GM12878 (cell line): ENCODE measurements at regions not wholly inside any gene's neighbourhood (a gene's known extent, or its start where the extent isn't known, plus 50 kb on each side); places are given as distances from the start of the nearest gene placed in this dataset.

Source experiments
- ATAC-seq: fragments of 200-7000 bp; cut with Tn5 transposase; 3 replicates; pipeline ENCODE4 v1.9.1; 2020; ENCODE audit warnings: mild to moderate bottlenecking, moderate library complexity
- BruUV-seq: library from RNA; stranded (reverse); fragments of 400-500 nt; replicated peaks from 2 replicates; lab custom pipeline; 2021; lab: Mats Ljungman, UMichigan
- CTCF ChIA-PET: fragments of 300-600 bp; sonication (Branson Sonifier 250); formaldehyde crosslinking; extraction: SDS; loops from one replicate; lab custom pipeline; 2021; ENCODE audit warnings: inconsistent platforms; lab: Yijun Ruan, JAX
- POLR2A ChIA-PET: fragments of 350-600 bp; formaldehyde crosslinking; extraction: SDS; loops from one replicate; lab custom pipeline; 2021; ENCODE audit warnings: inconsistent platforms; lab: Charles Lee
- RAD21 ChIA-PET: fragments of 300-600 bp; sonication (Branson Sonifier 250); formaldehyde crosslinking; loops from one replicate; lab custom pipeline; 2023; ENCODE audit warnings: antibody characterized with exemption; ENCODE audit not compliant: unreplicated experiment; lab: Charles Lee
- SMC1A ChIA-PET: fragments of 300-600 bp; sonication (Branson Sonifier 250); formaldehyde crosslinking; loops from one replicate; lab custom pipeline; 2023; ENCODE audit not compliant: unreplicated experiment, uncharacterized antibody; lab: Charles Lee
- DNase-seq: peaks from one replicate; pipeline ENCODE4 v3.0.0-alpha.2; 2011; ENCODE audit warnings: low read depth, low spot score
- FAIRE-seq: peaks from 3 replicates; lab custom pipeline; 2011; peaks lifted over from hg19 to GRCh38; lab: Jason Lieb, UNC
- H2AFZ ChIP-seq: 2 replicates; pipeline ENCODE4 v1.6.0; 2011; ENCODE audit warnings: low read depth, low read length, control low read depth; ENCODE audit not compliant: control insufficient read depth
- H3K27ac ChIP-seq: 2 replicates; pipeline ENCODE4 v1.5.1; 2011; ENCODE audit warnings: control low read depth; ENCODE audit not compliant: control insufficient read depth, insufficient read depth
- H3K27me3 ChIP-seq, 2 experiments: replicated peaks in 1 of 2; 2 replicates each; pipeline versions ENCODE4 v1.6.0 to v1.6.1; 2011; ENCODE audit warnings: low read length in 1 of 2; ENCODE audit not compliant: control insufficient read depth in 2 of 2, insufficient read depth in 2 of 2
- H3K36me3 ChIP-seq, 2 experiments: 2 replicates each; pipeline ENCODE4 v1.5.1; 2011; ENCODE audit warnings: low read length in 1 of 2; ENCODE audit not compliant: control insufficient read depth in 2 of 2, insufficient read depth in 2 of 2
- H3K4me1 ChIP-seq: 2 replicates; pipeline ENCODE4 v1.6.1; 2011; ENCODE audit warnings: mild to moderate bottlenecking, low read length, moderate library complexity, mixed read lengths; ENCODE audit not compliant: control insufficient read depth, insufficient read depth
- H3K4me2 ChIP-seq: 2 replicates; pipeline ENCODE4 v1.6.0; 2011; ENCODE audit warnings: control low read depth; ENCODE audit not compliant: control insufficient read depth, insufficient read depth
- H3K4me3 ChIP-seq: fragments of 200-600 bp; sonication (generic); 2 replicates; pipeline ENCODE4 v1.5.1; 2016
- H3K79me2 ChIP-seq: 2 replicates; pipeline ENCODE4 v1.6.0; 2011; ENCODE audit warnings: low read length; ENCODE audit not compliant: control insufficient read depth, insufficient read depth
- H3K9ac ChIP-seq: 2 replicates; pipeline ENCODE4 v1.8.0; 2011; ENCODE audit warnings: low read length, control low read depth, mixed read lengths; ENCODE audit not compliant: control insufficient read depth, insufficient read depth
- H3K9me3 ChIP-seq: replicated peaks from 3 replicates; pipeline ENCODE4 v1.5.1; 2011; ENCODE audit warnings: mild to moderate bottlenecking, low read length; ENCODE audit not compliant: control insufficient read depth, insufficient read depth
- H4K20me1 ChIP-seq: 2 replicates; pipeline ENCODE4 v1.6.0; 2011; ENCODE audit not compliant: control insufficient read depth, insufficient read depth
- IKZF2 ChIP-seq, 2 experiments: fragments of 450-650 bp; IDR thresholded peaks; 2 replicates each; pipeline ENCODE4 v1.6.1; 2017; ENCODE audit warnings: mild to moderate bottlenecking in 2 of 2, moderate library complexity in 2 of 2
- IRF4 ChIP-seq: IDR thresholded peaks from 2 replicates; pipeline ENCODE4 v1.6.1; 2011; ENCODE audit warnings: low read depth, low read length
- MAX ChIP-seq: IDR thresholded peaks from 2 replicates; pipeline ENCODE4 v1.6.1; 2012; ENCODE audit warnings: low read depth, low read length, improper control_type of control experiment
- MEF2B ChIP-seq: fragments of 450-650 bp; IDR thresholded peaks from 2 replicates; pipeline ENCODE4 v1.6.1; 2018; ENCODE audit warnings: mild to moderate bottlenecking, moderate library complexity; ENCODE audit not compliant: partially characterized antibody, poor library complexity, severe bottlenecking
- RBBP5 ChIP-seq: fragments of 200-600 bp; sonication (generic); conservative IDR thresholded peaks from 2 replicates; pipeline ENCODE4 v1.6.1; 2016
- RELA ChIP-seq: fragments of 450-650 bp; IDR thresholded peaks from 2 replicates; pipeline ENCODE4 v1.8.0; 2014; ENCODE audit warnings: borderline replicate concordance; ENCODE audit not compliant: partially characterized antibody
- SPI1 ChIP-seq: IDR thresholded peaks from 2 replicates; pipeline ENCODE4 v1.6.1; 2011; ENCODE audit warnings: low read depth, mild to moderate bottlenecking, low read length, moderate library complexity, borderline replicate concordance; ENCODE audit not compliant: insufficient read depth
- STAT3 ChIP-seq: IDR thresholded peaks from 2 replicates; pipeline ENCODE4 v1.6.1; 2011; ENCODE audit warnings: low read depth, low read length, improper control_type of control experiment
- YBX1 ChIP-seq: fragments of 450-650 bp; IDR thresholded peaks from 2 replicates; pipeline ENCODE4 v1.6.1; 2016; ENCODE audit warnings: antibody characterized with exemption
- ZBTB40 ChIP-seq: fragments of 450-650 bp; IDR thresholded peaks from 2 replicates; pipeline ENCODE4 v1.6.1; 2016; ENCODE audit warnings: mild to moderate bottlenecking, moderate library complexity, borderline replicate concordance
- ZNF207 ChIP-seq: fragments of 450-650 bp; IDR thresholded peaks from 2 replicates; pipeline ENCODE4 v1.6.1; 2014; ENCODE audit warnings: antibody characterized with exemption, mild to moderate bottlenecking, borderline replicate concordance
- ZNF217 ChIP-seq: fragments of 450-650 bp; IDR thresholded peaks from 2 replicates; pipeline ENCODE4 v1.6.1; 2017; ENCODE audit warnings: antibody characterized with exemption, mild to moderate bottlenecking
- WGBS: methylation state at CpG from one replicate; pipeline ENCODE4 v1.1.6; 2016; ENCODE audit warnings: low lambda C conversion rate; ENCODE audit not compliant: insufficient replicate concordance, insufficient coverage; ENCODE audit errors: missing lambda C conversion rate; 5-methylcytosine and 5-hydroxymethylcytosine counted together
- in situ Hi-C: fragments of 300-500 bp; cut with MboI; formaldehyde crosslinking; loops from 9 replicates; pipeline ENCODE4 v1.14.3; 2018; ENCODE audit warnings: mixed read lengths
- intact Hi-C: fragments of 100-400 bp; cut with micrococcal nuclease; formaldehyde crosslinking; loops from one replicate; pipeline ENCODE4 v1.14.2; 2022; ENCODE audit not compliant: unreplicated experiment
- TF ChIP-seq, protein P1 (sequence below): fragments of 450-650 bp; formaldehyde crosslinking; IDR thresholded peaks from 2 replicates; pipeline ENCODE4 v1.5.0; 2022; ENCODE audit warnings: mild to moderate bottlenecking, missing genetic modification characterization
- TF ChIP-seq, protein P2 (sequence below): fragments of 450-650 bp; IDR thresholded peaks from 2 replicates; pipeline ENCODE4 v1.6.1; 2017; ENCODE audit warnings: low read depth, mild to moderate bottlenecking, moderate library complexity

GRCh38 chr3:72227486-72228070, 442.6 kb upstream of the PROK2 start:
- ChIA-PET SMC1A (interaction anchor here (0.7 to 0.8 kb wide), 2 partner anchors 13 to 341 kb away, joined by 3 read pairs; no protein-coding TSS in a partner anchor), RAD21 (no interaction called here), POLR2A (no interaction called here), CTCF (no interaction called here)
- Histone ChIP-seq H3K79me2 (no peaks in the 10 kb centered on the region), H3K27me3 (no peaks in the 10 kb centered on the region; a peak in 1 of 4 replicates), H3K4me2 (no peak overlapping the region), H2AFZ (no peak overlapping the region), H3K4me1 (no peaks in the 10 kb centered on the region), H3K9me3 (peaks cover 15% of the 10 kb centered on the region), H3K9ac (no peak overlapping the region), H4K20me1 (no peaks in the 10 kb centered on the region), H3K27ac (no peak overlapping the region), H3K4me3 (no peak overlapping the region), H3K36me3 (no peaks in the 10 kb centered on the region)
- FAIRE-seq (no peak), ATAC-seq (no peak), DNase-seq (no peak)
- in situ Hi-C loops = no loop called here
- WGBS = 31% methylated on average over 5 of the region's 5 CpGs
- intact Hi-C loops = no loop called here
- no TSS peak for BruUV-seq
- TF ChIP-seq ZBTB40 (no peak), ZNF217 (no peak), YBX1 (no peak), STAT3 (no peak), MEF2B (no peak), ZNF207 (no peak), IRF4 (no peak), RELA (no peak), IKZF2 (IDR thresholded peaks at IDR 0.05) (no peak), SPI1 (no peak), RBBP5 (no peak), MAX (no peak)
- TF ChIP-seq, protein P1, sequence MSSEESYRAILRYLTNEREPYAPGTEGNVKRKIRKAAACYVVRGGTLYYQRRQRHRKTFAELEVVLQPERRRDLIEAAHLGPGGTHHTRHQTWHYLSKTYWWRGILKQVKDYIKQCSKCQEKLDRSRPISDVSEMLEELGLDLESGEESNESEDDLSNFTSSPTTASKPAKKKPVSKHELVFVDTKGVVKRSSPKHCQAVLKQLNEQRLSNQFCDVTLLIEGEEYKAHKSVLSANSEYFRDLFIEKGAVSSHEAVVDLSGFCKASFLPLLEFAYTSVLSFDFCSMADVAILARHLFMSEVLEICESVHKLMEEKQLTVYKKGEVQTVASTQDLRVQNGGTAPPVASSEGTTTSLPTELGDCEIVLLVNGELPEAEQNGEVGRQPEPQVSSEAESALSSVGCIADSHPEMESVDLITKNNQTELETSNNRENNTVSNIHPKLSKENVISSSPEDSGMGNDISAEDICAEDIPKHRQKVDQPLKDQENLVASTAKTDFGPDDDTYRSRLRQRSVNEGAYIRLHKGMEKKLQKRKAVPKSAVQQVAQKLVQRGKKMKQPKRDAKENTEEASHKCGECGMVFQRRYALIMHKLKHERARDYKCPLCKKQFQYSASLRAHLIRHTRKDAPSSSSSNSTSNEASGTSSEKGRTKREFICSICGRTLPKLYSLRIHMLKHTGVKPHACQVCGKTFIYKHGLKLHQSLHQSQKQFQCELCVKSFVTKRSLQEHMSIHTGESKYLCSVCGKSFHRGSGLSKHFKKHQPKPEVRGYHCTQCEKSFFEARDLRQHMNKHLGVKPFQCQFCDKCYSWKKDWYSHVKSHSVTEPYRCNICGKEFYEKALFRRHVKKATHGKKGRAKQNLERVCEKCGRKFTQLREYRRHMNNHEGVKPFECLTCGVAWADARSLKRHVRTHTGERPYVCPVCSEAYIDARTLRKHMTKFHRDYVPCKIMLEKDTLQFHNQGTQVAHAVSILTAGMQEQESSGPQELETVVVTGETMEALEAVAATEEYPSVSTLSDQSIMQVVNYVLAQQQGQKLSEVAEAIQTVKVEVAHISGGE (CRISPR knock-in tag) = no peak
- TF ChIP-seq, protein P2, sequence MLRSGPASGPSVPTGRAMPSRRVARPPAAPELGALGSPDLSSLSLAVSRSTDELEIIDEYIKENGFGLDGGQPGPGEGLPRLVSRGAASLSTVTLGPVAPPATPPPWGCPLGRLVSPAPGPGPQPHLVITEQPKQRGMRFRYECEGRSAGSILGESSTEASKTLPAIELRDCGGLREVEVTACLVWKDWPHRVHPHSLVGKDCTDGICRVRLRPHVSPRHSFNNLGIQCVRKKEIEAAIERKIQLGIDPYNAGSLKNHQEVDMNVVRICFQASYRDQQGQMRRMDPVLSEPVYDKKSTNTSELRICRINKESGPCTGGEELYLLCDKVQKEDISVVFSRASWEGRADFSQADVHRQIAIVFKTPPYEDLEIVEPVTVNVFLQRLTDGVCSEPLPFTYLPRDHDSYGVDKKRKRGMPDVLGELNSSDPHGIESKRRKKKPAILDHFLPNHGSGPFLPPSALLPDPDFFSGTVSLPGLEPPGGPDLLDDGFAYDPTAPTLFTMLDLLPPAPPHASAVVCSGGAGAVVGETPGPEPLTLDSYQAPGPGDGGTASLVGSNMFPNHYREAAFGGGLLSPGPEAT = no peak
